Keratinocyte (primary cell): ENCODE measurements at regions not wholly inside any gene's neighbourhood (a gene's known extent, or its start where the extent isn't known, plus 50 kb on each side); places are given as distances from the start of the nearest gene placed in this dataset.

Experiments
- DNase-seq: peaks from one replicate; pipeline ENCODE4 v3.0.0-alpha.2; 2011; ENCODE audit warnings: low read depth, missing footprints, low spot score
- FAIRE-seq: peaks from 2 replicates; lab custom pipeline; 2011; peaks lifted over from hg19 to GRCh38; lab: Jason Lieb, UNC
- H2AFZ ChIP-seq: 2 replicates; pipeline ENCODE4 v1.6.0; 2012; ENCODE audit warnings: low read length, control low read depth, inconsistent platforms; ENCODE audit not compliant: control insufficient read depth
- H3K27ac ChIP-seq: 2 replicates; pipeline ENCODE4 v1.5.1; 2011; ENCODE audit warnings: low read length; ENCODE audit not compliant: control insufficient read depth, insufficient read depth
- H3K27me3 ChIP-seq: 3 replicates; pipeline ENCODE4 v1.6.0; 2011; ENCODE audit warnings: low read length; ENCODE audit not compliant: control insufficient read depth, insufficient read depth; ENCODE audit errors: extremely low read depth
- H3K36me3 ChIP-seq, 2 experiments: 2 replicates in 1 of 2; 3 replicates in 1 of 2; pipeline ENCODE4 v1.5.1; 2011; ENCODE audit warnings: low read length in 2 of 2, mild to moderate bottlenecking in 1 of 2; ENCODE audit not compliant: control insufficient read depth in 2 of 2, insufficient read depth in 2 of 2; ENCODE audit errors: extremely low read depth in 1 of 2
- H3K4me1 ChIP-seq: 3 replicates; pipeline ENCODE4 v1.5.1; 2011; ENCODE audit warnings: low read length; ENCODE audit not compliant: control insufficient read depth, insufficient read depth; ENCODE audit errors: extremely low read depth
- H3K4me2 ChIP-seq: 3 replicates; pipeline ENCODE4 v1.6.0; 2011; ENCODE audit warnings: low read depth, low read length; ENCODE audit not compliant: control insufficient read depth, insufficient read depth; ENCODE audit errors: extremely low read depth
- H3K4me3 ChIP-seq, 3 experiments: fragments of 200-600 bp in 1 of 3; sonication (generic) in 1 of 3; 2 replicates in 2 of 3; 3 replicates in 1 of 3; pipeline ENCODE4 v1.5.1; 2011 to 2016; ENCODE audit warnings: low read length in 3 of 3, mild to moderate bottlenecking in 3 of 3, control low read depth in 2 of 3, inconsistent platforms in 1 of 3, low read depth in 1 of 3, mixed read lengths in 1 of 3, mixed run types in 1 of 3, moderate library complexity in 1 of 3; ENCODE audit not compliant: control insufficient read depth in 2 of 3, insufficient read depth in 2 of 3; ENCODE audit errors: extremely low read depth in 1 of 3
- H3K79me2 ChIP-seq: 2 replicates; pipeline ENCODE4 v1.6.0; 2012; ENCODE audit warnings: low read length; ENCODE audit not compliant: control insufficient read depth, insufficient read depth
- H3K9ac ChIP-seq: 3 replicates; pipeline ENCODE4 v1.6.0; 2011; ENCODE audit warnings: low read length; ENCODE audit not compliant: control insufficient read depth, insufficient read depth; ENCODE audit errors: extremely low read depth
- H3K9me1 ChIP-seq: 3 replicates; pipeline ENCODE4 v1.6.0; 2011; ENCODE audit warnings: low read length; ENCODE audit not compliant: control insufficient read depth, insufficient read depth; ENCODE audit errors: extremely low read depth
- H3K9me3 ChIP-seq: 2 replicates; pipeline ENCODE4 v1.5.1; 2012; ENCODE audit warnings: low read depth, low read length; ENCODE audit not compliant: control insufficient read depth
- H4K20me1 ChIP-seq: 3 replicates; pipeline ENCODE4 v1.6.0; 2011; ENCODE audit warnings: low read length; ENCODE audit not compliant: control insufficient read depth, insufficient read depth; ENCODE audit errors: extremely low read depth
- CTCF ChIP-seq, 3 experiments: IDR thresholded peaks in 1 of 3; conservative IDR thresholded peaks in 1 of 3; optimal IDR thresholded peaks in 1 of 3; 2 replicates in 2 of 3; 3 replicates in 1 of 3; pipeline versions ENCODE3 to v1.5.1; 2011; ENCODE audit warnings: low read length in 3 of 3, mild to moderate bottlenecking in 3 of 3, moderate library complexity in 2 of 3, control low read depth in 1 of 3, inconsistent platforms in 1 of 3; ENCODE audit not compliant: insufficient read depth in 2 of 3; ENCODE audit errors: extremely low read depth in 1 of 3
- EZH2 ChIP-seq: IDR thresholded peaks from one replicate; pipeline ENCODE4 v1.6.1; 2012; ENCODE audit warnings: inconsistent platforms, mild to moderate bottlenecking, low read length, moderate library complexity
- dilution Hi-C: fragments of 300-500 bp; cut with MboI; formaldehyde crosslinking; loops from one replicate; pipeline ENCODE4 v1.7.0; 2020; ENCODE audit warnings: low sequenced_read_pairs; ENCODE audit not compliant: extremely low pct_ligation_motif_present

- dilution Hi-C loops, result no loop called here
- H3K27me3 ChIP-seq, result no peaks in the 10 kb centered on the region
- no peaks in the 10 kb centered on the region for H3K79me2 ChIP-seq
- H4K20me1 ChIP-seq, result no peaks in the 10 kb centered on the region
- H3K9me1 ChIP-seq, result no peaks in the 10 kb centered on the region
- H3K9ac ChIP-seq, result no peak overlapping the region
- H3K4me1 ChIP-seq, result no peaks in the 10 kb centered on the region
- H3K4me3 ChIP-seq, result no peak overlapping the region
- H3K4me2 ChIP-seq, result no peak overlapping the region
- no peak for TF ChIP-seq EZH2
- TF ChIP-seq CTCF (optimal IDR thresholded peaks at IDR 0.05 in 1 of 3, IDR thresholded peaks at IDR 0.05 in 1 of 3, conservative IDR thresholded peaks at IDR 0.05 in 1 of 3; ENCODE audit: extremely low read depth in 1 of 3, insufficient read depth in 2 of 3, low read length in 3 of 3), result no peak
- no peak for DNase-seq
- no peak overlapping the region for H2AFZ ChIP-seq
- no peak for FAIRE-seq
- no peaks in the 10 kb centered on the region for H3K9me3 ChIP-seq
- no peaks in the 10 kb centered on the region for H3K36me3 ChIP-seq
- no peak overlapping the region for H3K27ac ChIP-seq
Measured at GRCh38 chr6:23199541-23199940, 630.2 kb downstream of the HDGFL1 start.

GRCh38 chr6:23200946-23201345 lies 631.6 kb downstream of the HDGFL1 start:
- dilution Hi-C loops, result no loop called here
- Histone ChIP-seq H3K9ac (no peak overlapping the region), H3K79me2 (no peaks in the 10 kb centered on the region)

More at GRCh38 chr6:23200946-23201345, 631.6 kb downstream of the HDGFL1 start:
- no peaks in the 10 kb centered on the region for H3K9me3 ChIP-seq
- DNase-seq (no peak), FAIRE-seq (no peak)
- H3K36me3 ChIP-seq, result no peaks in the 10 kb centered on the region
- H3K4me1 ChIP-seq, result no peaks in the 10 kb centered on the region
- no peak overlapping the region for H2AFZ ChIP-seq
- no peaks in the 10 kb centered on the region for H3K27me3 ChIP-seq
- H3K4me2 ChIP-seq, result no peak overlapping the region
- no peak overlapping the region for H3K4me3 ChIP-seq
- TF ChIP-seq EZH2 (no peak), CTCF (optimal IDR thresholded peaks at IDR 0.05 in 1 of 3, IDR thresholded peaks at IDR 0.05 in 1 of 3, conservative IDR thresholded peaks at IDR 0.05 in 1 of 3; ENCODE audit: extremely low read depth in 1 of 3, insufficient read depth in 2 of 3, low read length in 3 of 3) (no peak)
- no peak overlapping the region for H3K27ac ChIP-seq
- no peaks in the 10 kb centered on the region for H4K20me1 ChIP-seq
- no peaks in the 10 kb centered on the region for H3K9me1 ChIP-seq
